ENCODE measurements at regions not wholly inside any gene's neighbourhood (a gene's known extent, or its start where the extent isn't known, plus 50 kb on each side); places are given as distances from the start of the nearest gene placed in this dataset.

GRCh38 chr2:49371128-49371701 is 216.9 kb upstream of the FSHR start:
- intact Hi-C loops (cut with DNase I), result no loop called here
- DNase-seq (no peak), ATAC-seq (no peak)
- no peak overlapping the region for H3K27ac ChIP-seq
- no peak overlapping the region for H3K4me3 ChIP-seq
- H3K36me3 ChIP-seq, result no peaks in the 10 kb centered on the region
- H3K4me1 ChIP-seq, result no peaks in the 10 kb centered on the region
- no peaks in the 10 kb centered on the region for H3K9me3 ChIP-seq
- H3K27me3 ChIP-seq, result no peaks in the 10 kb centered on the region
- TF ChIP-seq, protein P1, sequence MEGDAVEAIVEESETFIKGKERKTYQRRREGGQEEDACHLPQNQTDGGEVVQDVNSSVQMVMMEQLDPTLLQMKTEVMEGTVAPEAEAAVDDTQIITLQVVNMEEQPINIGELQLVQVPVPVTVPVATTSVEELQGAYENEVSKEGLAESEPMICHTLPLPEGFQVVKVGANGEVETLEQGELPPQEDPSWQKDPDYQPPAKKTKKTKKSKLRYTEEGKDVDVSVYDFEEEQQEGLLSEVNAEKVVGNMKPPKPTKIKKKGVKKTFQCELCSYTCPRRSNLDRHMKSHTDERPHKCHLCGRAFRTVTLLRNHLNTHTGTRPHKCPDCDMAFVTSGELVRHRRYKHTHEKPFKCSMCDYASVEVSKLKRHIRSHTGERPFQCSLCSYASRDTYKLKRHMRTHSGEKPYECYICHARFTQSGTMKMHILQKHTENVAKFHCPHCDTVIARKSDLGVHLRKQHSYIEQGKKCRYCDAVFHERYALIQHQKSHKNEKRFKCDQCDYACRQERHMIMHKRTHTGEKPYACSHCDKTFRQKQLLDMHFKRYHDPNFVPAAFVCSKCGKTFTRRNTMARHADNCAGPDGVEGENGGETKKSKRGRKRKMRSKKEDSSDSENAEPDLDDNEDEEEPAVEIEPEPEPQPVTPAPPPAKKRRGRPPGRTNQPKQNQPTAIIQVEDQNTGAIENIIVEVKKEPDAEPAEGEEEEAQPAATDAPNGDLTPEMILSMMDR (IDR thresholded peaks at IDR 0.05), result no peak

DNA sequence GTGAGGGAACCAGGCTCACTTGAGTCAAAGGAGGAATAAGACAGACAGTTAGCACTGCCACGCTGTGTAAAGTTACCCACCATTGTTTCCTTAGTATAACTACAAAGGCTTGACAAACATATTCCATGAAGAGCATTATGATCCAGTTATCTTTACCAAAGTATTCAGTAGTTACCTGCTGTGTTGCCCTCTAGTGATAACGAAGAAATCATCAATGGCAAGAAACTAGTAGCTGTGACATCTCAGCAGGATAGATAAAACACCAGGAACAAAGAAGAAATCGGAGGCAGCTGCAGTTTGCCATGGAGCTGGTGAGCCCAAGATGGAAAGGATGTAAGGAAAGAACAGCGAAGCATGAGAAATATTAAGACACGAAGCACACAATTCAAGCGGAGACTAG is 215.3 kb upstream of the FSHR start:
- no peak overlapping the region for H3K27ac ChIP-seq
- H3K36me3 ChIP-seq, result no peaks in the 10 kb centered on the region
- H3K27me3 ChIP-seq, result no peaks in the 10 kb centered on the region
- no peak overlapping the region for H3K4me3 ChIP-seq
- DNase-seq (no peak), ATAC-seq (no peak)
- H3K4me1 ChIP-seq, result no peaks in the 10 kb centered on the region
- intact Hi-C loops (cut with DNase I), result no loop called here
- TF ChIP-seq, protein P1 (IDR thresholded peaks at IDR 0.05), result no peak
- no peaks in the 10 kb centered on the region for H3K9me3 ChIP-seq

GRCh38 chr2:49369101-49369500 is 214.8 kb upstream of the FSHR start:
- intact Hi-C loops (cut with DNase I), result no loop called here
- ATAC-seq (no peak), DNase-seq (no peak)
- TF ChIP-seq, protein P1 (IDR thresholded peaks at IDR 0.05), result no peak
- Histone ChIP-seq H3K27ac (no peak overlapping the region), H3K4me1 (no peaks in the 10 kb centered on the region), H3K9me3 (no peaks in the 10 kb centered on the region), H3K4me3 (no peak overlapping the region), H3K27me3 (no peaks in the 10 kb centered on the region), H3K36me3 (no peaks in the 10 kb centered on the region)

DNA sequence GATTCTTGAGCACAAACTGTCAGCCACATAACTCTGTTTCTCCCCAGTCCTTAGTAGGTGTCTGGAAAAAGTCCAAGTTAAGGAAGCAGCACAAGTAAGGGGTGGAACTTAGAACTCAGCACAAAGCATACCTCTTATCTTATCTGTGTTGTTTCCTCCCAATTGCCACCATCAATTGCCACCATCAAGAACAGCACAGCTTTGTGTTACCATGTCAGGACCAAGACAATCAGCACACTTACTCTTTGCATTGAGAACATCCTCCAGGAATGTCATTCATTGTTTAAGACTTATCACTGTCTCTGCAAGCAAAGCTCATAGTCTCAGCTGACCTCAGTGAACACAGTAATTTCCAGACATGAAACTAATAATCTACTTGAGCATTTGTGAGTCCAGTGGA is 212.7 kb upstream of the FSHR start:
- no peaks in the 10 kb centered on the region for H3K9me3 ChIP-seq
- H3K4me3 ChIP-seq, result no peak overlapping the region
- no peaks in the 10 kb centered on the region for H3K36me3 ChIP-seq
- TF ChIP-seq, protein P1 (IDR thresholded peaks at IDR 0.05), result no peak
- intact Hi-C loops (cut with DNase I), result no loop called here
- DNase-seq, result no peak
- no peak overlapping the region for H3K27ac ChIP-seq
- ATAC-seq, result no peak
- no peaks in the 10 kb centered on the region for H3K4me1 ChIP-seq
- no peaks in the 10 kb centered on the region for H3K27me3 ChIP-seq

GRCh38 chr2:49360407-49360767 is 206.1 kb upstream of the FSHR start:
- TF ChIP-seq, protein P1 (IDR thresholded peaks at IDR 0.05), result no peak
- intact Hi-C loops (cut with DNase I), result no loop called here
- Histone ChIP-seq H3K4me3 (no peak overlapping the region), H3K27ac (no peak overlapping the region), H3K27me3 (no peaks in the 10 kb centered on the region), H3K9me3 (no peaks in the 10 kb centered on the region), H3K36me3 (no peaks in the 10 kb centered on the region), H3K4me1 (no peaks in the 10 kb centered on the region)
- DNase-seq (no peak), ATAC-seq (no peak)

All from upper lobe of right lung (tissue), 1 donor.